ENCODE measurements at regions not wholly inside any gene's neighbourhood (a gene's known extent, or its start where the extent isn't known, plus 50 kb on each side); places are given as distances from the start of the nearest gene placed in this dataset.

- H3K4me1 ChIP-seq (ENCODE audit: control insufficient read depth in 1 of 2, insufficient read depth in 2 of 2, low read depth in 1 of 2, low read length in 1 of 2): no peaks in the 10 kb centered on the region
- CTCF ChIA-PET: no interaction called here
- WGBS (ENCODE audit: low lambda C conversion rate): 24% methylated on average over 5 of the region's 5 CpGs
- TF ChIP-seq MAX (IDR thresholded peaks at IDR 0.05; ENCODE audit: low read depth): no peak
- TF ChIP-seq RXRA (IDR thresholded peaks at IDR 0.05; ENCODE audit: borderline replicate concordance, low read depth): no peak
- TF ChIP-seq MXI1 (IDR thresholded peaks at IDR 0.05; ENCODE audit: low read depth, low read length): no peak
- no peak for TF ChIP-seq JUND (IDR thresholded peaks at IDR 0.05)
- TF ChIP-seq YY1 (IDR thresholded peaks at IDR 0.05; ENCODE audit: low read depth): no peak
- TF ChIP-seq RFX5 (IDR thresholded peaks at IDR 0.05; ENCODE audit: low read length): no peak
- no peak for TF ChIP-seq EZH2phosphoT487 (IDR thresholded peaks at IDR 0.05; ENCODE audit: borderline replicate concordance, low read depth)
- no peak for TF ChIP-seq ZBTB33 (IDR thresholded peaks at IDR 0.05; ENCODE audit: borderline replicate concordance, low read depth)
- no peak for TF ChIP-seq FOXJ3 (CRISPR knock-in tag; IDR thresholded peaks at IDR 0.05)
- no peak for TF ChIP-seq MEF2A (IDR thresholded peaks at IDR 0.05; ENCODE audit: borderline replicate concordance, low read depth)
- TF ChIP-seq CHD2 (IDR thresholded peaks at IDR 0.05; ENCODE audit: low read length, partially characterized antibody): no peak
- no peak for TF ChIP-seq TEAD4 (IDR thresholded peaks at IDR 0.05; ENCODE audit: borderline replicate concordance, insufficient read depth)
- H3K27ac ChIP-seq (ENCODE audit: low read depth in 2 of 2, low read length in 1 of 2): no peak overlapping the region
- no peaks in the 10 kb centered on the region for H3K79me2 ChIP-seq (ENCODE audit: insufficient read depth)
- H3K9me2 ChIP-seq: no peaks in the 10 kb centered on the region
- H4K20me1 ChIP-seq (ENCODE audit: insufficient read depth): no peaks in the 10 kb centered on the region
- no peaks in the 10 kb centered on the region for H3K27me3 ChIP-seq (ENCODE audit: insufficient read depth)
- H3K9ac ChIP-seq: no peak overlapping the region
- H3F3A ChIP-seq (replicated peaks; ENCODE audit: insufficient read depth): no peaks in the 10 kb centered on the region
- H3K36me3 ChIP-seq (replicated peaks in 1 of 2; ENCODE audit: control insufficient read depth in 1 of 2, insufficient read depth in 2 of 2, low read length in 1 of 2): no peaks in the 10 kb centered on the region
- H3K4me3 ChIP-seq (ENCODE audit: low read depth in 2 of 2, low read length in 1 of 2): no peak overlapping the region
- POLR2A ChIA-PET: no interaction called here
- no peak overlapping the region for H2AFZ ChIP-seq (ENCODE audit: low read depth)
- no peak overlapping the region for H3K4me2 ChIP-seq
- no peaks in the 10 kb centered on the region for H3K9me3 ChIP-seq
- no peak for DNase-seq
These were observed 296.3 kb upstream of the BMP2 start for GRCh38 chr20:6471110-6471647.

- H3K4me3 ChIP-seq (ENCODE audit: low read depth in 2 of 2, low read length in 1 of 2): no peak overlapping the region
- no peaks in the 10 kb centered on the region for H3K9me2 ChIP-seq
- H3K27ac ChIP-seq (ENCODE audit: low read depth in 2 of 2, low read length in 1 of 2): no peak overlapping the region
- ChIA-PET CTCF (no interaction called here), POLR2A (no interaction called here)
- no peak overlapping the region for H2AFZ ChIP-seq (ENCODE audit: low read depth)
- no peaks in the 10 kb centered on the region for H4K20me1 ChIP-seq (ENCODE audit: insufficient read depth)
- TF ChIP-seq FOSL2 (IDR thresholded peaks at IDR 0.05; ENCODE audit: borderline replicate concordance, low read depth) (no peak), YY1 (IDR thresholded peaks at IDR 0.05; ENCODE audit: low read depth) (no peak), ELF1 (IDR thresholded peaks at IDR 0.05) (no peak), EZH2phosphoT487 (IDR thresholded peaks at IDR 0.05; ENCODE audit: borderline replicate concordance, low read depth) (no peak), RAD21 (IDR thresholded peaks at IDR 0.05; ENCODE audit: low read length) (no peak), TEAD4 (IDR thresholded peaks at IDR 0.05; ENCODE audit: borderline replicate concordance, insufficient read depth) (no peak), PBX3 (IDR thresholded peaks at IDR 0.05) (no peak), IRF3 (IDR thresholded peaks at IDR 0.05; ENCODE audit: low read depth, low read length) (no peak), NRF1 (IDR thresholded peaks at IDR 0.05; ENCODE audit: low read depth, low read length) (no peak), MEF2A (IDR thresholded peaks at IDR 0.05; ENCODE audit: borderline replicate concordance, low read depth) (no peak), CHD2 (IDR thresholded peaks at IDR 0.05; ENCODE audit: low read length, partially characterized antibody) (no peak), GABPA (IDR thresholded peaks at IDR 0.05; ENCODE audit: low read depth) (no peak), MAX (IDR thresholded peaks at IDR 0.05; ENCODE audit: low read depth) (no peak), FOXJ3 (CRISPR knock-in tag; IDR thresholded peaks at IDR 0.05) (no peak)
- no peaks in the 10 kb centered on the region for H3K36me3 ChIP-seq (replicated peaks in 1 of 2; ENCODE audit: control insufficient read depth in 1 of 2, insufficient read depth in 2 of 2, low read length in 1 of 2)
- no peaks in the 10 kb centered on the region for H3K79me2 ChIP-seq (ENCODE audit: insufficient read depth)
- no peak overlapping the region for H3K4me2 ChIP-seq
- no peaks in the 10 kb centered on the region for H3F3A ChIP-seq (replicated peaks; ENCODE audit: insufficient read depth)
- 10% methylated on average over 4 of the region's 4 CpGs for WGBS (ENCODE audit: low lambda C conversion rate)
- no peaks in the 10 kb centered on the region for H3K27me3 ChIP-seq (ENCODE audit: insufficient read depth)
- no peak overlapping the region for H3K9ac ChIP-seq
- no peak for DNase-seq
- no peaks in the 10 kb centered on the region for H3K4me1 ChIP-seq (ENCODE audit: control insufficient read depth in 1 of 2, insufficient read depth in 2 of 2, low read depth in 1 of 2, low read length in 1 of 2)
- no peaks in the 10 kb centered on the region for H3K9me3 ChIP-seq
These were observed 297.8 kb upstream of the BMP2 start for GRCh38 chr20:6469695-6470094.

Data from SK-N-SH (cell line).